OCI-LY7 (cell line): ENCODE measurements at regions not wholly inside any gene's neighbourhood (a gene's known extent, or its start where the extent isn't known, plus 50 kb on each side); places are given as distances from the start of the nearest gene placed in this dataset.
"Not testable (repeated sequence)": the region's sequence is repeated elsewhere in the genome, so short reads cannot be mapped to it uniquely, and the experiment has no call there.

ENCODE experiments used
- BruUV-seq: library from RNA; stranded (reverse); fragments of 400-500 nt; replicated peaks from 2 replicates; lab custom pipeline; 2021; lab: Mats Ljungman, UMichigan
- CTCF ChIA-PET: fragments of 300-600 bp; sonication (Branson Sonifier 250); formaldehyde crosslinking; loops from one replicate; lab custom pipeline; 2022; ENCODE audit warnings: antibody characterized with exemption; ENCODE audit not compliant: unreplicated experiment; lab: Charles Lee
- POLR2A ChIA-PET: fragments of 300-600 bp; sonication (Branson Sonifier 250); formaldehyde crosslinking; loops from one replicate; lab custom pipeline; 2022; ENCODE audit warnings: antibody characterized with exemption; lab: Charles Lee
- DNase-seq: peaks from one replicate; pipeline ENCODE4 v3.0.0-alpha.2; 2015; ENCODE audit warnings: low spot score
- H2AFZ ChIP-seq: fragments of 200-600 bp; sonication (generic), shearing (Covaris generic); 2 replicates; pipeline ENCODE4 v1.6.1; 2014; ENCODE audit warnings: mild to moderate bottlenecking, antibody characterized with exemption, low read length, moderate library complexity
- H3K27ac ChIP-seq: fragments of 200-600 bp; sonication (generic); 2 replicates; pipeline ENCODE4 v1.5.1; 2014; ENCODE audit warnings: mixed run types, low read depth, mild to moderate bottlenecking, moderate library complexity, low read length, inconsistent platforms; ENCODE audit not compliant: poor library complexity, severe bottlenecking
- H3K36me3 ChIP-seq: fragments of 200-600 bp; sonication (generic); 2 replicates; pipeline ENCODE4 v1.6.1; 2014; ENCODE audit warnings: mild to moderate bottlenecking, antibody characterized with exemption, low read length, moderate library complexity, mixed read lengths; ENCODE audit not compliant: insufficient read depth
- H3K4me1 ChIP-seq: fragments of 200-600 bp; sonication (generic); 2 replicates; pipeline ENCODE4 v1.5.1; 2014; ENCODE audit warnings: mild to moderate bottlenecking, low read length; ENCODE audit not compliant: insufficient read depth, poor library complexity, severe bottlenecking
- H3K4me2 ChIP-seq: fragments of 200-600 bp; sonication (generic); 2 replicates; pipeline ENCODE4 v1.6.1; 2014; ENCODE audit warnings: mild to moderate bottlenecking, low read length
- H3K4me3 ChIP-seq: fragments of 200-600 bp; sonication (generic); 2 replicates; pipeline ENCODE4 v1.5.1; 2014; ENCODE audit warnings: mild to moderate bottlenecking, low read depth, low read length; ENCODE audit not compliant: poor library complexity, severe bottlenecking
- H3K79me2 ChIP-seq: fragments of 200-600 bp; sonication (generic); 2 replicates; pipeline ENCODE4 v1.6.1; 2016; ENCODE audit warnings: low read depth, mild to moderate bottlenecking, low read length, moderate library complexity, mixed read lengths; ENCODE audit not compliant: insufficient read depth
- H3K9me2 ChIP-seq: fragments of 200-600 bp; sonication (generic); 2 replicates; pipeline ENCODE4 v1.6.1; 2016; ENCODE audit warnings: mild to moderate bottlenecking, low read length, mixed read lengths; ENCODE audit not compliant: insufficient read depth
- H3K9me3 ChIP-seq: fragments of 200-600 bp; sonication (generic); 2 replicates; pipeline ENCODE4 v1.6.1; 2014; ENCODE audit warnings: mild to moderate bottlenecking, mixed run types, low read length, mixed read lengths
- H4K20me1 ChIP-seq: fragments of 200-600 bp; sonication (generic); 2 replicates; pipeline ENCODE4 v1.6.1; 2014; ENCODE audit warnings: mild to moderate bottlenecking, antibody characterized with exemption, low read length, moderate library complexity, mixed read lengths; ENCODE audit not compliant: insufficient read depth
- CTCF ChIP-seq: fragments of 200-600 bp; sonication (generic); conservative IDR thresholded peaks from 2 replicates; pipeline ENCODE4 v1.5.1; 2014; ENCODE audit warnings: mild to moderate bottlenecking, antibody characterized with exemption, low read length, moderate library complexity, mixed read lengths
- EZH2phosphoT487 ChIP-seq: fragments of 200-600 bp; sonication (generic); IDR thresholded peaks from 2 replicates; pipeline ENCODE4 v1.6.1; 2018; ENCODE audit warnings: low read depth, borderline replicate concordance, mild to moderate bottlenecking, mixed run types, antibody characterized with exemption, low read length, moderate library complexity, mixed read lengths
- intact Hi-C: fragments of 100-400 bp; cut with micrococcal nuclease; formaldehyde crosslinking; loops from one replicate; pipeline ENCODE4 v1.10.0; 2022; ENCODE audit not compliant: unreplicated experiment

GRCh38 chr4:127491571-127491970 lies 141.2 kb upstream of the INTU start:
- Histone ChIP-seq H3K4me3 (no peak overlapping the region), H3K27ac (no peak overlapping the region), H3K4me2 (no peak overlapping the region), H3K4me1 (no peaks in the 10 kb centered on the region), H3K36me3 (no peaks in the 10 kb centered on the region), H2AFZ (no peak overlapping the region), H3K9me2 (no peaks in the 10 kb centered on the region), H4K20me1 (no peaks in the 10 kb centered on the region), H3K79me2 (no peaks in the 10 kb centered on the region), H3K9me3 (no peaks in the 10 kb centered on the region)
- BruUV-seq, result no TSS peak
- intact Hi-C loops, result no loop called here
- ChIA-PET POLR2A (no interaction called here), CTCF (no interaction called here)
- TF ChIP-seq EZH2phosphoT487, result no peak
- TF ChIP-seq CTCF, result no peak
- no peak for DNase-seq

GRCh38 chr4:127496875-127497274 lies 135.9 kb upstream of the INTU start:
- CTCF ChIA-PET, H2AFZ ChIP-seq, H3K9me3 ChIP-seq, H4K20me1 ChIP-seq, DNase-seq, H3K4me3 ChIP-seq, BruUV-seq, H3K9me2 ChIP-seq, H3K4me1 ChIP-seq, H3K27ac ChIP-seq, intact Hi-C loops, H3K79me2 ChIP-seq, H3K4me2 ChIP-seq, H3K36me3 ChIP-seq: not testable (repeated sequence)
- POLR2A ChIA-PET, result interaction anchor here (1.0 kb wide), 1 partner anchor 13 kb away, joined by 3 read pairs; no protein-coding TSS in a partner anchor

GRCh38 chr4:127498366-127498765 lies 134.4 kb upstream of the INTU start:
- BruUV-seq, result no TSS peak
- Histone ChIP-seq H3K4me3 (no peak overlapping the region), H3K4me2 (no peak overlapping the region), H2AFZ (no peak overlapping the region), H4K20me1 (no peaks in the 10 kb centered on the region), H3K9me3 (no peaks in the 10 kb centered on the region), H3K4me1 (no peaks in the 10 kb centered on the region), H3K27ac (no peak overlapping the region), H3K36me3 (no peaks in the 10 kb centered on the region), H3K79me2 (no peaks in the 10 kb centered on the region), H3K9me2 (no peaks in the 10 kb centered on the region)
- CTCF ChIA-PET, result no interaction called here
- DNase-seq, result no peak
- TF ChIP-seq EZH2phosphoT487, result no peak
- TF ChIP-seq CTCF, result no peak
- POLR2A ChIA-PET, result no interaction called here
- intact Hi-C loops, result no loop called here
